GM23248 (cell line): ENCODE measurements at regions not wholly inside any gene's neighbourhood (a gene's known extent, or its start where the extent isn't known, plus 50 kb on each side); places are given as distances from the start of the nearest gene placed in this dataset.

Source experiments
- EZH2 ChIP-seq: fragments of 200-600 bp; sonication (generic); IDR thresholded peaks from 2 replicates; pipeline ENCODE4 v1.6.1; 2018; ENCODE audit warnings: antibody characterized with exemption, mild to moderate bottlenecking; ENCODE audit not compliant: insufficient read depth, poor library complexity, severe bottlenecking
- EZH2phosphoT487 ChIP-seq: fragments of 200-600 bp; sonication (generic); IDR thresholded peaks from 2 replicates; pipeline ENCODE4 v1.6.1; 2018; ENCODE audit warnings: antibody characterized with exemption, moderate library complexity, mild to moderate bottlenecking, low read depth; ENCODE audit not compliant: insufficient read depth

DNA sequence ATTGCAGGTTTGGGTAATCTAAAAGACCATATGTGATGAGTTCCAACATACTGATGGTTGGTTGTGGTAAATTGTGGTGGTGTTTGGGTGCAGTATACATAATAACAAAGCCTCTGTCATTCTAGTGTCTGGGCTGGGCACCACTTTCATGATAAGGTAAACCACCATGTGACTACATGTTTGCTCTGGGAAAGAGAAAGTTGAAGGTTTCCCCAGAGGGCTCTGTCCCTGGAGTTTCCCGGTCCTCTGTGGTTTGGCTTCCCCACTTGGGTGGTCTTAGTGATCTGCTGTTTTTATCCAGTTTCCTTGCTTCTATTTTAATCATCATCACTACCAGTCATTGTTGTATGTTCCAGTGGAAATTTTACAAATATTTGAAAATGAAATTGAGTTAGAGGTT is 55.9 kb upstream of the TSPAN2 start:
- TF ChIP-seq EZH2phosphoT487, result no peak
- no peak for TF ChIP-seq EZH2
